Kidney (tissue), 13 donors: ENCODE measurements at regions not wholly inside any gene's neighbourhood (a gene's known extent, or its start where the extent isn't known, plus 50 kb on each side); places are given as distances from the start of the nearest gene placed in this dataset.

Experiments used
- DNase-seq, 5 donors: peaks; one replicate each; pipeline ENCODE4 v3.0.0-alpha.2; 2013 to 2020
- FAIRE-seq: peaks from 2 replicates; lab custom pipeline; 2012; peaks lifted over from hg19 to GRCh38; lab: Jason Lieb, UNC
- H3K27ac ChIP-seq, 2 donors: one replicate each; pipeline ENCODE4 v1.7.0; 2013; ENCODE audit warnings: low read depth in 2 of 2, low read length in 2 of 2, inconsistent platforms in 1 of 2
- H3K27me3 ChIP-seq: one replicate; pipeline ENCODE4 v1.7.1; 2013; ENCODE audit warnings: low read length, inconsistent platforms; ENCODE audit not compliant: control insufficient read depth, insufficient read depth
- H3K36me3 ChIP-seq, 3 donors: one replicate each; pipeline versions ENCODE4 v1.7.0 to v1.7.1; 2013; ENCODE audit warnings: low read length in 3 of 3, control low read depth in 1 of 3, inconsistent platforms in 1 of 3; ENCODE audit not compliant: insufficient read depth in 3 of 3, control insufficient read depth in 2 of 3
- H3K4me1 ChIP-seq, 3 donors: one replicate each; pipeline versions ENCODE4 v1.7.0 to v1.7.1; 2013; ENCODE audit warnings: low read length in 3 of 3, inconsistent platforms in 1 of 3, low read depth in 1 of 3; ENCODE audit not compliant: control insufficient read depth in 2 of 3, insufficient read depth in 2 of 3
- H3K4me3 ChIP-seq, 3 donors: one replicate each; pipeline versions ENCODE4 v1.7.0 to v1.8.1; 2013; ENCODE audit warnings: low read length in 3 of 3, control low read depth in 1 of 3, inconsistent platforms in 1 of 3
- H3K9ac ChIP-seq, 3 donors: one replicate each; pipeline versions ENCODE4 v1.7.0 to v1.7.1; 2013; ENCODE audit warnings: low read length in 3 of 3, control low read depth in 1 of 3, inconsistent platforms in 1 of 3
- H3K9me3 ChIP-seq, 3 donors: one replicate each; pipeline versions ENCODE4 v1.7.0 to v1.7.1; 2013; ENCODE audit warnings: low read length in 3 of 3, control low read depth in 1 of 3, inconsistent platforms in 1 of 3; ENCODE audit not compliant: control insufficient read depth in 2 of 3, insufficient read depth in 1 of 3
- intact Hi-C: fragments of 100-400 bp; cut with DNase I; formaldehyde crosslinking; loops from one replicate; pipeline ENCODE4 v1.11.1; 2022
- TF ChIP-seq, protein P1 (sequence below): IDR thresholded peaks from 3 replicates; pipeline ENCODE4 v1.5.1; 2012; ENCODE audit warnings: mild to moderate bottlenecking, moderate library complexity, borderline replicate concordance; ENCODE audit not compliant: insufficient read depth; ENCODE audit errors: extremely low read depth
- donor health status: control.
- donor health status: control.
- donor health status: control.
- donor health status: control.
- donor health status: control.
- donor health status: DM: yes; HTN: yes; CAD: no.
- donor health status: Normal renal cell carcinoma (clear cell type).

DNA sequence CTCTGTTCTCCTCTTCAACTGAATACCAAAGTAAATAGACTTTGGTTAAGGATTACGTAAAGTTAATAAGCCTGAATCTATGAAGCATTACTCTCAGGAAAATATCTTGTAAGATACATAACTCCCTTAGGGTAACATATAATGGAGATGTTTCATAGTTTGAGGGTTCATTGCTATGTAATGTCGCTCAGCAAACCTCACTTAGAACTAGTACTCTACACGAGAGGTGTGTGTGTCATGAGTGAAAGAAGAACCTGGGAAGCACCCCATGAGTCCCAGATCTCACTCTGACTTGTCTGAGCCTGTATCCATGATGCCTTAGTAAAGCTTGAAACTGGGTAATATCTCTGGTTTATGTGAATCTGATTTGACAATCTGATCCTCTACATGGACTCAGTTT, 429.5 kb upstream of the ANO3 start:
- no peak overlapping the region for H3K4me3 ChIP-seq
- FAIRE-seq = no peak
- no peaks in the 10 kb centered on the region for H3K4me1 ChIP-seq

DNA sequence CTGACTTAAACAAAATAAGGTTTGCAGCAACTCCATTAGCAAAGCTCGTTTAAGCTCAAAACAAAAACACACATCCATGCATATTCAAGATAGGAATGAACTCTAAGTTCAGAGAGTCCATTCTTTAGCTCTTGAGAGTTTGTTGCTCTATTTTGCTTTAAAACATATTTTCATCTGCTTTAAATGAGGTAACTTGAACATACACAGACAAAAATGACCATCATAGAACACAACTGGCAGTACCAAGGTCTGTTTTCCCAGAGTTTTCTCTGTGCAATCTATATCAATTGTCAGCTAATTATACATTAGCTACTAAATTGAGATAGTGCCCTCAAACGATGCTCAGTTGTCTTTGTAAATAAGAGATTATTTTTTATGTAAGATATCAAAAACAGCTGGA, 423.2 kb upstream of the ANO3 start:
- FAIRE-seq (no peak), DNase-seq (no peak)
- Histone ChIP-seq H3K9me3 (no peaks in the 10 kb centered on the region), H3K27ac (no peak overlapping the region), H3K27me3 (no peaks in the 10 kb centered on the region), H3K36me3 (no peaks in the 10 kb centered on the region), H3K9ac (no peak overlapping the region), H3K4me3 (no peak overlapping the region), H3K4me1 (no peaks in the 10 kb centered on the region)
- intact Hi-C loops = no loop called here
- TF ChIP-seq, protein P1, sequence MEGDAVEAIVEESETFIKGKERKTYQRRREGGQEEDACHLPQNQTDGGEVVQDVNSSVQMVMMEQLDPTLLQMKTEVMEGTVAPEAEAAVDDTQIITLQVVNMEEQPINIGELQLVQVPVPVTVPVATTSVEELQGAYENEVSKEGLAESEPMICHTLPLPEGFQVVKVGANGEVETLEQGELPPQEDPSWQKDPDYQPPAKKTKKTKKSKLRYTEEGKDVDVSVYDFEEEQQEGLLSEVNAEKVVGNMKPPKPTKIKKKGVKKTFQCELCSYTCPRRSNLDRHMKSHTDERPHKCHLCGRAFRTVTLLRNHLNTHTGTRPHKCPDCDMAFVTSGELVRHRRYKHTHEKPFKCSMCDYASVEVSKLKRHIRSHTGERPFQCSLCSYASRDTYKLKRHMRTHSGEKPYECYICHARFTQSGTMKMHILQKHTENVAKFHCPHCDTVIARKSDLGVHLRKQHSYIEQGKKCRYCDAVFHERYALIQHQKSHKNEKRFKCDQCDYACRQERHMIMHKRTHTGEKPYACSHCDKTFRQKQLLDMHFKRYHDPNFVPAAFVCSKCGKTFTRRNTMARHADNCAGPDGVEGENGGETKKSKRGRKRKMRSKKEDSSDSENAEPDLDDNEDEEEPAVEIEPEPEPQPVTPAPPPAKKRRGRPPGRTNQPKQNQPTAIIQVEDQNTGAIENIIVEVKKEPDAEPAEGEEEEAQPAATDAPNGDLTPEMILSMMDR = no peak

More for the DNA sequence above, 429.5 kb upstream of the ANO3 start:
- no peak for DNase-seq
- Histone ChIP-seq H3K27me3 (no peaks in the 10 kb centered on the region), H3K36me3 (no peaks in the 10 kb centered on the region), H3K9me3 (no peaks in the 10 kb centered on the region), H3K27ac (no peak overlapping the region), H3K9ac (no peak overlapping the region)
- TF ChIP-seq, protein P1 = no peak
- intact Hi-C loops = no loop called here

DNA sequence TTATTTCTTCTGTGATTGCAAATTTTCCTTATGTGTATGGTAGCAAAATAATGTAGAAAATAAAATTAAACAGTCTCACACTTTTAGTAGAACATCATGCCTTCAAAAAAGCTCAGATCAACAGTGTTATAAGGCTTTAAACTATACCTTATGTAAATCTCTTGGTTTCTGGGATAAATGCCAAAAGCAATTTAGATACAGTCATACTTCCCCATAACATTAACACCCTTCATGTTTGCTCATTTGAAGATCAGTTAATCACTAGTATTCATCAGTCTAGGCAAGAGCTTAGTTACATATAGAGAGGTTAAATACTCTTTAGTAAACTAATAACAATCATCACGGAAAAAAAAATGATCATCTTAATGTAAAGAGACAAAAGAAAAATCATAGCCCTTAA, 421.8 kb upstream of the ANO3 start:
- Histone ChIP-seq H3K9me3 (no peaks in the 10 kb centered on the region), H3K9ac (no peak overlapping the region), H3K4me1 (no peaks in the 10 kb centered on the region), H3K36me3 (no peaks in the 10 kb centered on the region), H3K4me3 (no peak overlapping the region), H3K27ac (no peak overlapping the region), H3K27me3 (no peaks in the 10 kb centered on the region)
- no peak for DNase-seq
- TF ChIP-seq, protein P1 = no peak
- intact Hi-C loops = no loop called here
- no peak for FAIRE-seq

DNA sequence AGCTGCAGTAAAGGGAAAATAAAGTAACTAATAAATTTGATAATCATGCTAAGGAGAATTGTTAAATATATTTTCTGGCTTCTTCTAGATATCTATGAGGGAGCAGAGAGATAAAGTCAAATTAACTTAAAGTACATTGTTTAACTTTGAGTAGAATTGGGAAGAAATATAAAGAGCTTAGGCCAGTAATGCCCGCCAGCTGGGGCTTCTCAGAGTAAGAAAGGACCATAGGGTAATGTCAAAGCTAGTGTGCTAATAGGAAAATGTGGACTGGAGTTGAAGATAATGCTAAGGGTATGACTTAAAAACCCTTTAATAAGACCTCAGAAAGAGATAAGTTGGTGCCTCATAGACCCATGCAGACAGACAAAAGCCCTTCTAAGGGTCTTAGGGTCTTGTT, 411.6 kb upstream of the ANO3 start:
- intact Hi-C loops = no loop called here
- Histone ChIP-seq H3K9ac (no peak overlapping the region), H3K27me3 (no peaks in the 10 kb centered on the region), H3K4me3 (no peak overlapping the region), H3K9me3 (no peaks in the 10 kb centered on the region), H3K36me3 (no peaks in the 10 kb centered on the region), H3K4me1 (no peaks in the 10 kb centered on the region), H3K27ac (no peak overlapping the region)
- FAIRE-seq = no peak
- DNase-seq = peak in 2 of 5 donors; percentile 24 to 69
- TF ChIP-seq, protein P1 = no peak
